Fibroblast of lung (primary cell): ENCODE measurements at regions not wholly inside any gene's neighbourhood (a gene's known extent, or its start where the extent isn't known, plus 50 kb on each side); places are given as distances from the start of the nearest gene placed in this dataset.
"Not testable (repeated sequence)": the region's sequence is repeated elsewhere in the genome, so short reads cannot be mapped to it uniquely, and the experiment has no call there.

Experiments used
- DNase-seq, 2 donors: peaks; one replicate each; pipeline versions ENCODE4 v3.0.0 to v3.0.0-alpha.2; 2010; ENCODE audit warnings: low read depth in 2 of 2
- H2AFZ ChIP-seq: 2 replicates; pipeline ENCODE4 v1.5.1; 2012; ENCODE audit warnings: low read length, control low read depth, inconsistent platforms
- H3K27ac ChIP-seq: 2 replicates; pipeline ENCODE4 v1.5.1; 2011; ENCODE audit warnings: low read length, control low read depth; ENCODE audit not compliant: insufficient read depth
- H3K27me3 ChIP-seq: 2 replicates; pipeline ENCODE4 v1.5.1; 2011; ENCODE audit warnings: mild to moderate bottlenecking, low read length; ENCODE audit not compliant: control insufficient read depth, insufficient read depth
- H3K36me3 ChIP-seq: 2 replicates; pipeline ENCODE4 v1.5.1; 2011; ENCODE audit warnings: low read length; ENCODE audit not compliant: control insufficient read depth, insufficient read depth
- H3K4me1 ChIP-seq: 2 replicates; pipeline ENCODE4 v1.5.1; 2011; ENCODE audit warnings: low read length; ENCODE audit not compliant: control insufficient read depth, insufficient read depth; ENCODE audit errors: extremely low read depth
- H3K4me2 ChIP-seq: 2 replicates; pipeline ENCODE4 v1.5.1; 2011; ENCODE audit warnings: low read length, control low read depth; ENCODE audit not compliant: insufficient read depth; ENCODE audit errors: extremely low read depth
- H3K4me3 ChIP-seq, 4 experiments: fragments of 200-600 bp in 1 of 4; sonication (generic) in 1 of 4; replicated peaks in 1 of 4; 2 replicates each; pipeline ENCODE4 v1.5.1; 2011 to 2016; ENCODE audit warnings: low read length in 4 of 4, low read depth in 3 of 4, mild to moderate bottlenecking in 3 of 4, control low read depth in 2 of 4, inconsistent platforms in 1 of 4, mixed read lengths in 1 of 4; ENCODE audit not compliant: insufficient read depth in 1 of 4; ENCODE audit errors: control extremely low read depth in 1 of 4
- H3K79me2 ChIP-seq: 2 replicates; pipeline ENCODE4 v1.5.1; 2012; ENCODE audit warnings: mild to moderate bottlenecking, low read length, inconsistent platforms; ENCODE audit not compliant: control insufficient read depth, insufficient read depth
- H3K9ac ChIP-seq: 2 replicates; pipeline ENCODE4 v1.5.1; 2011; ENCODE audit warnings: mild to moderate bottlenecking, low read length, control low read depth; ENCODE audit not compliant: insufficient read depth
- H3K9me3 ChIP-seq: 2 replicates; pipeline ENCODE4 v1.5.1; 2012; ENCODE audit warnings: low read depth, low read length; ENCODE audit not compliant: control insufficient read depth, insufficient read depth
- H4K20me1 ChIP-seq: 2 replicates; pipeline ENCODE4 v1.5.1; 2011; ENCODE audit warnings: low read length; ENCODE audit not compliant: control insufficient read depth, insufficient read depth; ENCODE audit errors: extremely low read depth

GRCh38 chr5:176041248-176041994 lies 73.3 kb upstream of the THOC3 start:
- not testable (repeated sequence) for H3K36me3 ChIP-seq, H3K4me1 ChIP-seq, H3K4me3 ChIP-seq, H3K4me2 ChIP-seq, DNase-seq, H2AFZ ChIP-seq, H3K27me3 ChIP-seq, H3K9me3 ChIP-seq, H4K20me1 ChIP-seq, H3K9ac ChIP-seq, H3K79me2 ChIP-seq, H3K27ac ChIP-seq

- H3K4me2 ChIP-seq, H3K79me2 ChIP-seq, H3K9ac ChIP-seq, H3K9me3 ChIP-seq, H4K20me1 ChIP-seq, H2AFZ ChIP-seq, H3K4me1 ChIP-seq, DNase-seq, H3K27me3 ChIP-seq, H3K27ac ChIP-seq, H3K36me3 ChIP-seq, H3K4me3 ChIP-seq: not testable (repeated sequence)
Measured at GRCh38 chr5:176042020-176042658, 74.0 kb upstream of the THOC3 start.

GRCh38 chr5:176043252-176043829 lies 75.2 kb upstream of the THOC3 start:
- H4K20me1 ChIP-seq, H3K27me3 ChIP-seq, H3K27ac ChIP-seq, DNase-seq, H3K4me2 ChIP-seq, H3K9ac ChIP-seq, H3K36me3 ChIP-seq, H3K4me1 ChIP-seq, H3K79me2 ChIP-seq, H2AFZ ChIP-seq, H3K4me3 ChIP-seq, H3K9me3 ChIP-seq: not testable (repeated sequence)

- H3K4me3 ChIP-seq, DNase-seq, H3K79me2 ChIP-seq, H3K27ac ChIP-seq, H3K27me3 ChIP-seq, H3K4me1 ChIP-seq, H3K9ac ChIP-seq, H3K36me3 ChIP-seq, H3K4me2 ChIP-seq, H3K9me3 ChIP-seq, H2AFZ ChIP-seq, H4K20me1 ChIP-seq: not testable (repeated sequence)
Measured at GRCh38 chr5:176043986-176044385, 75.9 kb upstream of the THOC3 start.

- not testable (repeated sequence) for H3K36me3 ChIP-seq, DNase-seq, H4K20me1 ChIP-seq, H2AFZ ChIP-seq, H3K27me3 ChIP-seq, H3K79me2 ChIP-seq, H3K9me3 ChIP-seq, H3K4me3 ChIP-seq, H3K9ac ChIP-seq, H3K4me1 ChIP-seq, H3K4me2 ChIP-seq, H3K27ac ChIP-seq
Measured at GRCh38 chr5:176044431-176044830, 76.3 kb upstream of the THOC3 start.

GRCh38 chr5:176045442-176045841 lies 77.3 kb upstream of the THOC3 start:
- not testable (repeated sequence) for H4K20me1 ChIP-seq, H3K9ac ChIP-seq, H3K27ac ChIP-seq, H3K27me3 ChIP-seq, H2AFZ ChIP-seq, H3K4me2 ChIP-seq, H3K9me3 ChIP-seq, DNase-seq, H3K4me3 ChIP-seq, H3K79me2 ChIP-seq, H3K36me3 ChIP-seq, H3K4me1 ChIP-seq
